Upper lobe of left lung (tissue), 4 donors: ENCODE measurements at regions not wholly inside any gene's neighbourhood (a gene's known extent, or its start where the extent isn't known, plus 50 kb on each side); places are given as distances from the start of the nearest gene placed in this dataset.

Source experiments
- CTCF ChIP-seq, 6 experiments: fragments of 450-650 bp in 4 of 6; fragments of 200-600 bp in 2 of 6; sonication (generic) in 2 of 6; IDR thresholded peaks; one replicate each; pipeline ENCODE4 v1.5.1; 2016 to 2019; ENCODE audit warnings: antibody characterized with exemption in 6 of 6
- POLR2A ChIP-seq, 4 donors: fragments of 450-650 bp; IDR thresholded peaks; one replicate each; pipeline ENCODE4 v1.5.1; 2016 to 2017; ENCODE audit warnings: antibody characterized with exemption in 4 of 4, mild to moderate bottlenecking in 2 of 4

DNA sequence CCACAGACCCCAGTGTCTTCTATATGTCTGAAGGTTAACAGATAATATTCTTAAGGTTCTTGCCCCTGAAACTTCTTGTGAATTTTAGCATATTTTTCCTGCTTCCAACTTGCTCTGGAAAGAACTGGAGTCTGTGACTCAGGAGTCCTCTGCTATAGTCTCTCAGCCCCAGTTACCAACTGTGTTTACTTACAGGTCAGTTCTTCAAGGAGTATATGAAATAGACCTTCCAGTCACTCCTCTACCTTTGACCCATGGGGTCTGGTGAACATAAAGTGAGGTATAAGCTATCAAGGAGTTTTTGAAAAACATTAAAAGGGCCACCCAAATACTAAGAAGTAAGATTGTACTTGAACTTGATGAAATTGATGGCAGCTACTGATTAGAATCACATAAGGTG, 139.2 kb upstream of the ROPN1 start:
- TF ChIP-seq CTCF (IDR thresholded peaks at IDR 0.05) (no peak), POLR2A (IDR thresholded peaks at IDR 0.05) (no peak)
